HCT116 (cell line): ENCODE measurements at regions not wholly inside any gene's neighbourhood (a gene's known extent, or its start where the extent isn't known, plus 50 kb on each side); places are given as distances from the start of the nearest gene placed in this dataset.

Experiments
- ATAC-seq: fragments of 200-7000 bp; cut with Tn5 transposase; 2 replicates; pipeline ENCODE4 v1.9.1; 2020; ENCODE audit warnings: mild to moderate bottlenecking, moderate library complexity
- BruUV-seq: library from RNA; stranded (reverse); fragments of 400-500 nt; replicated peaks from 2 replicates; lab custom pipeline; 2021; lab: Mats Ljungman, UMichigan
- CTCF ChIA-PET: fragments of 300-600 bp; sonication (Branson Sonifier 250); formaldehyde crosslinking; loops from one replicate; lab custom pipeline; 2021; ENCODE audit warnings: antibody characterized with exemption; lab: Charles Lee
- POLR2A ChIA-PET: fragments of 300-600, 350-600 bp; sonication (Branson Sonifier 250); formaldehyde crosslinking; loops from one replicate; lab custom pipeline; 2021; ENCODE audit warnings: antibody characterized with exemption; lab: Charles Lee
- RAD21 ChIA-PET, 2 experiments: fragments of 300-600 bp; sonication (Branson Sonifier 250); formaldehyde crosslinking; loops; one replicate each; lab custom pipeline; 2023; ENCODE audit warnings: low total read pairs in 2 of 2; ENCODE audit not compliant: uncharacterized antibody in 2 of 2, unreplicated experiment in 2 of 2, low non-redundant PET in 1 of 2; lab: Charles Lee
- DNase-seq: peaks from one replicate; pipeline ENCODE4 v3.0.0-alpha.2; 2010; ENCODE audit warnings: low read depth, low spot score
- H2AFZ ChIP-seq: fragments of 200-600 bp; shearing (Covaris generic), sonication (generic); 2 replicates; pipeline ENCODE4 v1.6.1; 2017; ENCODE audit warnings: low read depth, mixed run types, mixed read lengths, antibody characterized with exemption, low read length; ENCODE audit not compliant: poor library complexity, severe bottlenecking
- H3K27ac ChIP-seq: 2 replicates; pipeline ENCODE4 v1.5.1; 2012; ENCODE audit warnings: low read depth, low read length
- H3K27me3 ChIP-seq: fragments of 200-600 bp; sonication (generic); 2 replicates; pipeline ENCODE4 v1.6.1; 2016; ENCODE audit warnings: mixed run types, low read length, mixed read lengths; ENCODE audit not compliant: insufficient read depth
- H3K36me3 ChIP-seq, 2 experiments: fragments of 200-500 bp in 1 of 2; fragments of 200-600 bp in 1 of 2; sonication (Bioruptor generic) in 1 of 2; sonication (generic) in 1 of 2; 2 replicates each; pipeline versions ENCODE4 v1.5.1 to v1.6.1; 2014 to 2016; ENCODE audit warnings: low read length in 2 of 2, inconsistent platforms in 1 of 2, mixed read lengths in 1 of 2, mixed run types in 1 of 2; ENCODE audit not compliant: insufficient read depth in 2 of 2, control insufficient read depth in 1 of 2
- H3K4me1 ChIP-seq, 2 experiments: fragments of 200-600 bp in 1 of 2; sonication (generic) in 1 of 2; 2 replicates each; pipeline versions ENCODE4 v1.5.1 to v1.6.1; 2012 to 2017; ENCODE audit warnings: low read length in 2 of 2, inconsistent platforms in 1 of 2, mild to moderate bottlenecking in 1 of 2, mixed read lengths in 1 of 2, mixed run types in 1 of 2, moderate library complexity in 1 of 2; ENCODE audit not compliant: insufficient read depth in 2 of 2, control insufficient read depth in 1 of 2
- H3K4me2 ChIP-seq: fragments of 200-600 bp; sonication (generic); 2 replicates; pipeline ENCODE4 v1.6.1; 2017; ENCODE audit warnings: mixed run types, low read length, mixed read lengths
- H3K4me3 ChIP-seq, 2 experiments: fragments of 200-600 bp in 1 of 2; sonication (generic) in 1 of 2; replicated peaks in 1 of 2; 2 replicates each; pipeline ENCODE4 v1.5.1; 2011 to 2016; ENCODE audit warnings: low read length in 2 of 2, control low read depth in 1 of 2, low read depth in 1 of 2, mild to moderate bottlenecking in 1 of 2, mixed read lengths in 1 of 2, mixed run types in 1 of 2
- H3K79me2 ChIP-seq: fragments of 200-600 bp; sonication (generic); 2 replicates; pipeline ENCODE4 v1.6.1; 2017; ENCODE audit warnings: mild to moderate bottlenecking, mixed run types, low read length, moderate library complexity, mixed read lengths; ENCODE audit not compliant: insufficient read depth
- H3K9ac ChIP-seq: fragments of 200-600 bp; sonication (generic); 2 replicates; pipeline ENCODE4 v1.6.1; 2016; ENCODE audit warnings: low read length, mixed read lengths
- H3K9me2 ChIP-seq: fragments of 200-600 bp; sonication (generic), shearing (Covaris generic); 2 replicates; pipeline ENCODE4 v1.6.1; 2017; ENCODE audit warnings: mixed run types, mild to moderate bottlenecking, moderate library complexity; ENCODE audit not compliant: insufficient read depth
- H3K9me3 ChIP-seq, 2 experiments: fragments of 200-500 bp in 1 of 2; fragments of 200-600 bp in 1 of 2; sonication (Bioruptor generic) in 1 of 2; sonication (generic) in 1 of 2; 2 replicates each; pipeline ENCODE4 v1.6.1; 2014 to 2017; ENCODE audit warnings: low read length in 2 of 2, mixed read lengths in 2 of 2, inconsistent platforms in 1 of 2, low read depth in 1 of 2, mild to moderate bottlenecking in 1 of 2, mixed run types in 1 of 2, moderate library complexity in 1 of 2; ENCODE audit not compliant: control insufficient read depth in 1 of 2, insufficient read depth in 1 of 2
- H4K20me1 ChIP-seq: fragments of 200-600 bp; sonication (generic), shearing (Covaris generic); 2 replicates; pipeline ENCODE4 v1.6.1; 2017; ENCODE audit warnings: mixed run types, mild to moderate bottlenecking, moderate library complexity; ENCODE audit not compliant: insufficient read depth
- CEBPB ChIP-seq: IDR thresholded peaks from 2 replicates; pipeline ENCODE4 v1.6.1; 2012; ENCODE audit warnings: low read depth
- ELF1 ChIP-seq: IDR thresholded peaks from 2 replicates; pipeline ENCODE4 v1.6.1; 2012; ENCODE audit warnings: low read depth, borderline replicate concordance
- EZH2 ChIP-seq: fragments of 200-600 bp; sonication (generic); IDR thresholded peaks from 2 replicates; pipeline ENCODE4 v1.6.1; 2017; ENCODE audit warnings: antibody characterized with exemption, mixed run types
- JUND ChIP-seq: IDR thresholded peaks from 2 replicates; pipeline ENCODE4 v1.6.1; 2012
- MAX ChIP-seq: IDR thresholded peaks from 2 replicates; pipeline ENCODE4 v1.6.1; 2012
- POLR2AphosphoS5 ChIP-seq: IDR thresholded peaks from 2 replicates; pipeline ENCODE4 v1.6.1; 2011; ENCODE audit warnings: mild to moderate bottlenecking, low read depth, low read length, moderate library complexity
- RAD21 ChIP-seq: IDR thresholded peaks from 2 replicates; pipeline ENCODE4 v1.6.1; 2012; ENCODE audit warnings: low read depth, mild to moderate bottlenecking
- SIN3A ChIP-seq: IDR thresholded peaks from 2 replicates; pipeline ENCODE4 v1.6.1; 2012; ENCODE audit warnings: low read depth
- SRF ChIP-seq: IDR thresholded peaks from 2 replicates; pipeline ENCODE4 v1.6.1; 2012; ENCODE audit warnings: low read depth
- TCF7L2 ChIP-seq: IDR thresholded peaks from 2 replicates; pipeline ENCODE4 v1.7.0; 2011; ENCODE audit warnings: borderline replicate concordance, inconsistent platforms; ENCODE audit not compliant: insufficient read depth, insufficient read length; ENCODE audit errors: extremely low read depth
- YY1 ChIP-seq: IDR thresholded peaks from 2 replicates; pipeline ENCODE4 v1.6.1; 2011; ENCODE audit warnings: low read length, low read depth, moderate library complexity, mild to moderate bottlenecking; ENCODE audit not compliant: insufficient replicate concordance; ENCODE audit errors: extremely low read depth
- ZFX ChIP-seq: fragments of 450-650 bp; IDR thresholded peaks from 2 replicates; pipeline ENCODE4 v1.6.1; 2017
- ZNF274 ChIP-seq: fragments of 200-500 bp; sonication (Bioruptor generic); IDR thresholded peaks from 2 replicates; pipeline ENCODE4 v1.6.1; 2014; ENCODE audit warnings: mild to moderate bottlenecking, low read depth, low read length, inconsistent platforms
- intact Hi-C: fragments of 100-400 bp; cut with micrococcal nuclease; formaldehyde crosslinking; loops from 2 replicates; pipeline ENCODE4 v1.10.0; 2022

- Histone ChIP-seq H3K4me1 (peaks cover 0 to 6% of the 10 kb centered on the region in 2 experiments; a peak in 2 of 4 replicates), H3K9me3 (no peaks in the 10 kb centered on the region), H3K36me3 (no peaks in the 10 kb centered on the region), H3K27me3 (no peaks in the 10 kb centered on the region), H3K27ac (no peak overlapping the region), H3K9me2 (no peaks in the 10 kb centered on the region), H3K79me2 (no peaks in the 10 kb centered on the region), H3K4me3 (no peak overlapping the region), H4K20me1 (no peaks in the 10 kb centered on the region), H3K9ac (no peak overlapping the region), H3K4me2 (no peak overlapping the region), H2AFZ (no peak overlapping the region)
- intact Hi-C loops: no loop called here
- ATAC-seq (no peak), DNase-seq (no peak)
- TF ChIP-seq MAX: no peak
- TF ChIP-seq SRF: no peak
- TF ChIP-seq POLR2AphosphoS5: no peak
- TF ChIP-seq ELF1: no peak
- no peak for TF ChIP-seq JUND
- no peak for TF ChIP-seq ZFX
- TF ChIP-seq ZNF274: no peak
- CTCF ChIA-PET: no interaction called here
- RAD21 ChIA-PET: no interaction called here
- no TSS peak for BruUV-seq
- POLR2A ChIA-PET: no interaction called here
These were observed 297.5 kb upstream of the PRKD1 start for GRCh38 chr14:30225176-30225575.

- H3K9me3 ChIP-seq: no peaks in the 10 kb centered on the region
- H3K9ac ChIP-seq: no peak overlapping the region
- TF ChIP-seq ZFX (no peak), EZH2 (no peak), CEBPB (no peak), RAD21 (no peak), TCF7L2 (no peak), ELF1 (no peak), YY1 (no peak), SIN3A (no peak)
- ChIA-PET POLR2A (no interaction called here), CTCF (no interaction called here), RAD21 (no interaction called here)
- intact Hi-C loops: no loop called here
- peaks cover 0 to 6% of the 10 kb centered on the region in 2 experiments; a peak in 2 of 4 replicates for H3K4me1 ChIP-seq
- H3K79me2 ChIP-seq: no peaks in the 10 kb centered on the region
- no TSS peak for BruUV-seq
- no peak overlapping the region for H3K27ac ChIP-seq
- ATAC-seq: no peak
- no peak overlapping the region for H3K4me2 ChIP-seq
- H2AFZ ChIP-seq: no peak overlapping the region
- no peaks in the 10 kb centered on the region for H3K9me2 ChIP-seq
- no peaks in the 10 kb centered on the region for H3K27me3 ChIP-seq
- H3K36me3 ChIP-seq: no peaks in the 10 kb centered on the region
- no peaks in the 10 kb centered on the region for H4K20me1 ChIP-seq
- no peak overlapping the region for H3K4me3 ChIP-seq
- DNase-seq: no peak
These were observed 299.8 kb upstream of the PRKD1 start for GRCh38 chr14:30227436-30227835.
